GM21529 (cell line): ENCODE measurements at regions not wholly inside any gene's neighbourhood (a gene's known extent, or its start where the extent isn't known, plus 50 kb on each side); places are given as distances from the start of the nearest gene placed in this dataset.

Experiments
- ATAC-seq: cut with Tn5 transposase; IDR thresholded peaks from one replicate; pipeline ENCODE4 v1.9.1; 2021; ENCODE audit not compliant: unreplicated experiment

GRCh38 chr10:65301181-65301580 is 1624.7 kb upstream of the LRRTM3 start:
- ATAC-seq = no peak

- no peak for ATAC-seq
Measured at GRCh38 chr10:65306201-65306600, 1619.6 kb upstream of the LRRTM3 start.

DNA sequence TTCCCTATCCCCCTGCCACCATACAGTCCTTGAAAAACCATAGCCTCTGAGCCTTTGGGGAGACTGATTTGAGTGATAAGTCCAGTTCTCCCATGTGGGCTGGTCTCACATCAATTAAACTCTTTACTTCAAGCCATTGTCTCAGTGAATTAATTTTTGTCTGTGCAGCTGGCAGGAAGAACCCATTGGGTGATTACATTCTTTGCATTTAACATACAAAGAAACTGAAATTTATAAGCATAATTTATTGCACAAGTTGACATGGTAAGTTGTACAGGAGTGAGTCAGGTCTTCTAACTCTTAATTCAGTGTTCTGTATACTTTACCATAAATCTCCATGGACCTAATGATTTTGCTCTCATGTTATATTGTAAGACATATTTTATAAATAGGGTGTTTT is 1613.0 kb upstream of the LRRTM3 start:
- no peak for ATAC-seq

- ATAC-seq = no peak
Measured at GRCh38 chr10:65313406-65313805, 1612.4 kb upstream of the LRRTM3 start.

- ATAC-seq = no peak
Measured at GRCh38 chr10:65314253-65314652, 1611.6 kb upstream of the LRRTM3 start.

- ATAC-seq = no peak
Measured at GRCh38 chr10:65319493-65319892, 1606.3 kb upstream of the LRRTM3 start.

GRCh38 chr10:65320236-65321026 is 1605.4 kb upstream of the LRRTM3 start:
- no peak for ATAC-seq

- no peak for ATAC-seq
Measured at GRCh38 chr10:65323802-65324201, 1602.0 kb upstream of the LRRTM3 start.

DNA sequence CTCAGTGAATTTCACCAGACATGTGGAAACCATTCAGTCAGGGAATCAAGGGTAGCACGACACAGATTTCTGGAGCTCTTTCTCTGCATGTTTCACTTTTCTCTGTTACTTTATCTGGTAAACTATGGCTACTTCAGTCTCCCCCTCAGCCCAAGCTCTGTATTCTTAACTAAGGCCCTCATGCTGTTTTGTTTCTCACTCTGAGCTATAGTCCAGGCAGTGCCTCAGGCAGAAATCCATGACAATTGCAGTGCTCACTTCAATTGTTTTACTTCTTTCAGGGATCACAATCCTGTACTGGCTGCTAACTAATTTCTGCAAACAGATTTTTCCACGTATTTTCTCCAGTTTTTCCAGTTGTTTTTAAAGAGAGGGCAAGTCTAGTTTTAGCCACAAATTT is 1599.9 kb upstream of the LRRTM3 start:
- ATAC-seq = no peak

- ATAC-seq = no peak
Measured at GRCh38 chr10:65328486-65328885, 1597.3 kb upstream of the LRRTM3 start.

GRCh38 chr10:65335311-65335710 is 1590.5 kb upstream of the LRRTM3 start:
- ATAC-seq = no peak

DNA sequence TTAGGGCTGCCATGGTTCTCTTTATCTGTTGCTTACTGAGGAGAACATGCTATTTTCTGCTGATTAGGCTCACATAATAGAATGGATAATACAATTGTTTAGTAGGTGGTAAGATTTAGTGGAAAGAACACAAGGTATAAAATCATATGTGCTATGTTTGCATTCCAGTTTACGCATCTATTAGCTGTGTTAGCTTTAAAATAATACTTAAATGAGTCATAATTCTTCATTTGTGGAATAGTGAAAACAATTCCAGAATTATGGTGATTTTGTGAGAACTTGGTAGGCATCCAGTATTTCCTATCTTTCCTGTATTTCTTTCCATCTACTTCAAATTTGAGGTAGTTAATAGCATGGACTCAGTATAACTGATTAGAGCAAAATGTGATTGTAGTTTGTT is 1585.5 kb upstream of the LRRTM3 start:
- no peak for ATAC-seq

GRCh38 chr10:65341323-65341925 is 1584.4 kb upstream of the LRRTM3 start:
- ATAC-seq = no peak

- no peak for ATAC-seq
Measured at GRCh38 chr10:65342245-65342644, 1583.6 kb upstream of the LRRTM3 start.

DNA sequence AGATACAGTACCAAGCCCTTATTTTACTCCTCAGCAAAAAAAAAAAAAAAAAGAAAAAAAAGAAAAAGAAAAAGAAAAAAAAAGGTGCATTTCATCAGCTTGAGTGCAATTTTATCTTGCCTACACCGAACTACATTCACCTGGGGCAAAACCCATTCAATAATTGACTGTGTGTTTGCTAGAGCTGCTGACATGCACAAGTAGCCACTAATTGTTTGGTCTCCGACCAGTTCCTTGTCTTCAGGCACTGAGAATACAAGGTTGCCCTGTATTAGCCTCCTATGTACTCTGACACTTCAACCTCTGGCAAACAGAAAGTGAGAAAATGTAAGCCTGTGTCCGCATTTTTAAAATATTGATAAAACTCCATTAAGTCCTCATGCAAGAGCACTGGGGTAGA is 1579.4 kb upstream of the LRRTM3 start:
- no peak for ATAC-seq

DNA sequence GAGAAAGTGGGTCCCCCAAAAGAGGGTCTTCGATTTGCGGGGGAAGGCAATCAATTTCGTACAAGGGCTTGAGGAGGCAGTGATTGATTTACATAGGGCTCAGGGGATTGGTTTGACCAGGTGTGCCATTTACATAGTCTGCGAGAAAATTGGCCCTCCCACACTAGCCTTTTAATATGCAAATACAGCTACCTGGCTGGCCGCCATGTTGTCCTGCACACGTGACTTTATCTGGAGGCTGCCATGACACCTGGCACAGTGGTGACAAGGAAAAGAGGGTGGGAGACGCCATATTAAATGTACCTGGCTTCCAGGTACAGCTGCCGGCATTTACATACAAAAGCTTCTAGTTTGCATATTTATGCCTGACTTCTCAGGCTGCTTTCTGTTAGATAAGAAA is 1577.2 kb upstream of the LRRTM3 start:
- no peak for ATAC-seq

DNA sequence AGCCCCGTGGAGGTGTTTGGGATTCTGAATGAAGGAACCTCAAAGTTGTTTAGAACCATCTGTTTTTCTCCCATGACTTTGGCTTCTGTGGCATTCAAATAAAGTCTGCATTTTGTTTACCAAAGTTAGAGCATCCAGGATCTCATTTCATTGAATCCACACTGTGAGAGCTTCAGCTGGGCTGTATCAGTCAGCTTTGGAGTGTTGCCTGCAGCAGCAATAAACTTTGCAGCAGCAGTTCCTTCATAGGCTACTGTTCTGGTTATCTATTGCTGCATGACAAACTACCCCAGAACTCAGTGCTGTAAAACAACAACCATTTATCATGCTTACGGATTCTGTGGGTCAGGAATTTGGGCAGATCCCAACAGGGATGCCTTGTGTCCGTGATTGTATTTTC is 1575.2 kb upstream of the LRRTM3 start:
- no peak for ATAC-seq

GRCh38 chr10:65355141-65355680 is 1570.6 kb upstream of the LRRTM3 start:
- no peak for ATAC-seq

GRCh38 chr10:65358565-65358964 is 1567.3 kb upstream of the LRRTM3 start:
- no peak for ATAC-seq

GRCh38 chr10:65360497-65360896 is 1565.3 kb upstream of the LRRTM3 start:
- ATAC-seq = no peak

DNA sequence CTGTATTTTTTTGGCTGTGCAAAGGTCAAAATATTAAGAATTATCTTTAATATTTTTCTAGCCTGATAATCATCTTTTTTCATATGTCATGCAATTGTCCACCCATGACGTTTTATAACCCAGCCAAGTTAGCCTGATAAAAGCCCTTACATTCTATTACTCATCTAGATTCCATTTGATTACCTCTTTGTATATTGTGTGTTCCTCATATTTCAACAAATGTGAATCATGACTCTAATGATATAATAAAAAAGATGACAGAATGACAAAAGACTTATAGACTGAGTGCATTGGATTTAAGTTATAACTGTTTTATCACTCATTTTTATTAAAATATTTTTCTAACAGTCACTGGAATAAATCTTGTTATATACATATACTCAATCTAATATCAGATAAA is 1560.0 kb upstream of the LRRTM3 start:
- no peak for ATAC-seq

GRCh38 chr10:65367706-65368105 is 1558.1 kb upstream of the LRRTM3 start:
- ATAC-seq = no peak

DNA sequence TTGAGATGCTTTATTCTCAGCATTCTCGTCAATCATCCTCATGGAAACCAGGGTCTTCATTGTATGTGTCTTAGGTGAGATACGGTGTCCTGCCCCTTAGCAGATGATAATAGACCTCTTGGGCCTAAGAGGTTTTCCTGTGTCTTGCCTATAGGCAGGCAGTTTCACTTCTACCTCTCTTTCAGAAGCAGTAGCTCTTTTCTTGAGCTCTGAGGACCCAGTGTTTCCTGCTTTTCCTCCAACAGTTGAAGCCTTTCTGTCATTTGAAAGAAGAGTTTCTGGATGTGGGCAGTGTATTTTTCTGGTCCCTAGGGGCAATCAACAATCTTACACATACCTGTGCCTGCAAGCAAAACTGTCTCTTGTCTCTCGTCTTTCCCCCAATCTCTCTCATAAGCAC is 1550.3 kb upstream of the LRRTM3 start:
- ATAC-seq = no peak
